Renal cortex interstitium (tissue), 11 donors: ENCODE measurements at regions not wholly inside any gene's neighbourhood (a gene's known extent, or its start where the extent isn't known, plus 50 kb on each side); places are given as distances from the start of the nearest gene placed in this dataset.
"Not testable (repeated sequence)": the region's sequence is repeated elsewhere in the genome, so short reads cannot be mapped to it uniquely, and the experiment has no call there.

Experiments used
- DNase-seq, 11 donors: peaks; one replicate each; pipeline ENCODE4 v3.0.0-alpha.2; 2013; ENCODE audit warnings: low read depth in 9 of 11, low spot score in 4 of 11; ENCODE audit errors: extremely low read depth in 1 of 11

DNA sequence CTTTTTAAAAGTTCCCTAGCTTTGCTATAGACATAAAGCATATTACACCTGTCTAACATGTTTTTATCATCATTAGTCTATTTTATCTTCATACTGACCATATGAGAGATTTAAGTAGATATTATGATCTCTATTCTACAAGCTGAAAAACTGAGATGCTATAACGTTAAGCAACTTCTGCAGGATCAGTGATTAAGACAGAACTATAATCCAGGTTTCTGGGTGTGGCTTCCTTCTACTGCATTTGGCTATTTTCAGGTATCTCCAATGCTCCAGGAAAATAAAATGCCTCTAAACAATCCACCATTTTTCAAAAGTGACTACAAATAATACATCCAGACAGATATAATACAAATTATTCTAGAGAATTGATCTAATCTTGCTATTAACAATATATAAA, 53.4 kb downstream of the RGS2 start:
- no peak for DNase-seq

DNA sequence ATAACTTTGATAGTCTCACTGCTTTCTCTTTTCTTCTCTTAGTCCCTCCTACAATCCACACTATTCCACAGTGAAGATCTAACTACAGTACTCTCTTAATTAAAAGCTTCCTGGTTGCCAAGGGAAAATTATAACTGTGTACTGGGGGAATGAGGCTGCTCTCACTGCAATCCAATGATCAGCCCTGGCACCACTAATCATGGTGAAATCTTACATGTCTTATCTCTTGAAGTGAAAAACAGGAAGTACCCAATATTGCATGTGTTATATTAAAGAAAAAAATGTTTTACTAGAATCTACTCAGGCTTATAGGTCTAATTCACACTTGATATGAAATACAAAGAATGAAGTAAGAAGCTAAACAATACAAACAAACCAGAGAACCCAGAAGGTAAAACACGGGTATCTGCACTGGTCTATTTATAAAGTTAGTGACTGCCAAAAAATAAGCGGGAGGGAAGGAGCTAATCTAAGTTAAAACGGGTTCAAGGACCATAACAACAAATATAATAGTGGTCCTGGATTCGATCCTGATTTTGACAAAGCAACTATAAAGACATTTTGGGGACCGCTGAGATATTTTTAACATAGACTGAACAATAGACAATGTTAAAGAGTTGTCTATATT, 57.5 kb downstream of the RGS2 start:
- DNase-seq: no peak

DNA sequence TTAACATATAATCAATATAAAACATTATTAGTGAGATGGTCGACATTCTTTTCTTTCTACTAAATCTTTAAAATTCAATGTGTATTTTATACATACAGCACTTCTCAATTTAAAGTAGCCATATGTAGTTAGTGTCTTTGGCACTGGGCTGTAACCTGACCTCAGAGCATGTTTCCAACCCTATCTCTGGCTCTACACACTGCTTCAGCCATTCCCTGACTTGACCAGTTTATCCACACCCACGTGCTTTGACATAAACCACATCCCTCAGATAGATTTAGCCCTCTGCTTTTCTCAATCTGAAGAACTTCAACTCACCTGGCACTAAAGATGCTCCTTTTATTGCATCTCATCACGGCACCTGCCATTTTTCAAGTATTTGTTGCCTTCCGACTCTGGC, 58.3 kb downstream of the RGS2 start:
- DNase-seq: no peak

DNA sequence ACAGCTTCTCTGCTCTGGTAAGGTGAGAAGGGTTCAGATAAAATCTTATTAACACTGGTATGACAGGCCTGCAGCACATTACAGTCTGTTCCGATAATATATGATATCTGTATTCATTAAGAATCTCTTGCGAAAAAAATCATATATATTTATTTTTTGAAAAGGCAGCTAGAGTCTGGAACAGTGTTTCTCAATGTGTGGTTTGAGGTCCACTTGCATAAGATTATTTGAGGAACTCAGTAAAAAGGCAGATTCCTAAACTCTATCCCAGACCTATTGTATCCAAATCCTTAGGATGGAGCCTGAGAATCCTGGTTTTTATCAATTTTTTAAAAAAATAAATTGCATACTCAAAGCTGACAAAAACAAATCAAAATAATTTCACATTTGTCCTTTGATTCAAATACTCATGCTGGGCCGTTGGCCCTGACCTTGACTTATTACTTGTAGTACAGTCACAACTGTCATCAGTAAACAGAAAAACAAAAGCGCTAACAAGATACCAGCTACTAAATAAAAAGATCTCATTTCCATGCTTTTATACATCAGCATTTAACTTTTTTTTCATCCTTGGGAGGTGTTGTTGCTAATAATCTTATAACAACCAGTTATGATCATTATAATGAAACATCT, 60.6 kb downstream of the RGS2 start:
- DNase-seq: no peak

DNA sequence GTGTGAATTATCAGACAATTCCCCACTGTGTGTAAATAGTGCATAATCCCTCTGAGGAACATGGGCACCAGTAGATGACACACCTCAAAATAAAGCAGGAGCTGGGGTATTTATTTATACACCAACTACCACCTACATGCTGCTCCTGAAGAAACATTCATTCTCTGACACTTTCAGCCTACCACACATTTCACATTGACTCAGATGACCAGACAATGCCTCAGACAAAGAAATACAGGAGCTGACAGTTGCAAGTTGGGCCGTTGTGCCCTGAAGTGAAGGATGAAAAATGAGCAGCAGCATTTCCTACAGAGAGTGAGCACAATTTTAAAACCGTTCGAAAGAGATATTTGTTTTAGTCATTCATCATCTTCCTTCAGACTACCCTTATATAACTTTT, 63.2 kb downstream of the RGS2 start:
- no peak for DNase-seq

DNA sequence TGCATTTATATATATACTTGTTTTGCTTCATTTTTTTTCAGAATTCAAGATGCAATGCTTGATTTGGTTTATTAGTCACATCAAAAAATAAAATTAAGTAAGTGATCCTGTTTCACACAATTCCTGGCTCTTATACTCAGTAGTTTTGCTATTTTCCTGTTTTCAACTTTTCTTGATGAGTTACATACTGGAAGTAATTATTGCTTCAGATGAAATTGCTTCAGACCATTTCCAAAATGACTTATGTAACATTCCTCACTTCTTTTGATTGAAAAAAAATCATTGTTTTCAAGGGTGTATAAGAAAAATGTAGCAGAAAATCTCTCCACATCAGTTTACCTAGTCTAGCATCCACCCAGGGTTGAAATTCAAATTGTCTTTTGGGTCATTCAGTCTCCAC, 65.0 kb downstream of the RGS2 start:
- DNase-seq: no peak

DNA sequence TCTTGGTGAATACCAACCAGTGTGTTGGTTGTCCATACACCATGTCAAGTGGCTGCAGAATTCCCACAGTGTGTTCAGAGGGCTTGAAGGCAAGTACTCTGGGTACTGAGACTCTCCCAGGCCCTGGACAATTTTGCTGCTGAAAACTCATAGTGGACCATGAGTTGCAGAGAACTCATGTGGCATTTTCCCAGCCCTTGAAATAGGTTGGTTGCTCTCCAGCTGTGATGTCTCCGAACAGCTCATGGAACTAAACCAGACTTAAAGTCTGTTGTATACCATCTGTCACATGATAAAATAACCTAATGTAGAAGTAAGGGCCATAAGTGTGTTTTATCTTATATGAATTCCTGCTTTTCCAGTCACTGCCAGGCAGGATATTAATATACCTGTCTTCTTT, 67.8 kb downstream of the RGS2 start:
- no peak for DNase-seq

DNA sequence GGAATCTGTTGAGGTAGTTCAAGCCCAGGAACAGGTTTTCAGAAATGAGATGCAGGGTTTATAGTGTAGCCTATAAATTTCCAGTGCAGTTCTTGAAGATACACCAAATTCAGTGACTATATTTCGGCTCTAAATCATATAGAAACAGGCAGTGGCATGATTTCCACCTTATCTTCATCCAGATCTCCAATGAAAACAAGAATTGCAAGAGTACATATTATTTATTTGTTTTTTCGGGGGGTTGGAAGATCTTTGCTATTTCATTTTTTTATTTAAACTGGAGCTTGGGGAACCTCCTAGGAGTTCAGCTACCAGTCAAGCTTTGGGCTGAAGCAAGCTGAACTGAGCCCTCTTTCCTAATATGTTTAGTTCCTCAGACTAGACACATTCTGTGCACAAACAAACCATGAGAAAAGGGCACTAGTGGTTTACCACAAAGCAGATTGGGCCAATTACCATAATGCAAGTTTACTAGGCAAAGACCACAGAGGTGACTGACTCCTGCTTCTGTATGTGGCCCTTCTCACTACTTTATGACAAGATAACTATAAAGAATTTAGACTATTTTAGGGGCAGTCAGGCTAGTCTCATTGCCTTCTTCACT, 68.5 kb downstream of the RGS2 start:
- DNase-seq: no peak

DNA sequence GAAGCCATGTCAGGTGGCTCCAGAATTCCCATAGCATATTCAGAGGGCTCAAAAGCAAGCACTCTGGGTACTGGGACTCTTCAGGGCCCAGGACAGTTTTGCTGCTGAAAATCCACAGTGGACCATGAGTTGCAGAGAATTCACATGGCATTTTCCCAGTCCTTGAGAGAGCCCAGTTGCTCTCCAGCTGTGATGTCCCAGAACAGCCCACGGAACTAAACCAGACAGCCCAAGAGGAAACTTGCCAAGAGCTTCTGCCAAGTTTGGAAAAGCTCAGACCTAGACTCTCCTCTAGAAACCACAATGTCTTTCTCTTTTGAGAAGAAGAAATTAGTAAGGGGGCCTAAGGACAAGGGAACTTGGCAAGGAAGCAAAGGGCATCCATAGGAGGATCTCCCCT, 69.4 kb downstream of the RGS2 start:
- DNase-seq: peak in 1 of 11 donors; percentile 7

DNA sequence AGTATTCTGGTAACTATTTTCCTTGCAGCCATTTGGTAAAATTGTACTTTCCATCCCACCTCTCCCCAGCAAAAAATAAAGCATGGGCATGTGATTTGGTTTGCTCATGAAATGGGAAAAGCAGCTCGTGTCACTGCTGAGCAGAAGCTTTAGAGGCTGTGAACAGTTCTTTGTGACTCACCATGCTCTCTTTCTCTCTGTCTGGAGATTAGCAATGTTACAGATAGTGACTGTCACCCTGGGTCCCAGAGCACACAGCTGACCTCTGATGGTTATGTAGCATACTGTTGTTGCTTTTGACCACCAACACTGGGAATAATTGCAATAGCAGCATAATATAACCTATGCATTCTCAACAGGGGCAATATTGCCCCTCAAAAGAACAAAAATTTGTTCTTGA, 70.6 kb downstream of the RGS2 start:
- no peak for DNase-seq

DNA sequence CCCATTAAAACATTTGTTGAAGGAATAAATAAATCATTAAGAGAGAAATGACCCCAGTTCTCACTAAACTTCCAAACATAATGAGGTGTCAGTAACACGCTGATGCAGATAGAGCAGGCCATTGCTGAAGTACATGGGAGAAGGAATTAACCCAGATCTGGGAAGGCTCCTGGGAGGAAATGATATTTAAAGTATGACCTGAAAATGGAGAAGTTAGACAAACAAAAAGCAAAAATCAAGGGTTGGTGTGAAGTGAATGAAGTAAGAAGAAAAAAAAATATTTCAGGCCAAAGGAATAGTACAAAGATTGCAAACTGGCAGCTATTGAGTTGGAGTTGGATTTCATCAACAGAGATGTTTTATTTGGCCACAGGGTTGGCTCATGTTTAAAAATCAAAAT, 71.4 kb downstream of the RGS2 start:
- DNase-seq: no peak

DNA sequence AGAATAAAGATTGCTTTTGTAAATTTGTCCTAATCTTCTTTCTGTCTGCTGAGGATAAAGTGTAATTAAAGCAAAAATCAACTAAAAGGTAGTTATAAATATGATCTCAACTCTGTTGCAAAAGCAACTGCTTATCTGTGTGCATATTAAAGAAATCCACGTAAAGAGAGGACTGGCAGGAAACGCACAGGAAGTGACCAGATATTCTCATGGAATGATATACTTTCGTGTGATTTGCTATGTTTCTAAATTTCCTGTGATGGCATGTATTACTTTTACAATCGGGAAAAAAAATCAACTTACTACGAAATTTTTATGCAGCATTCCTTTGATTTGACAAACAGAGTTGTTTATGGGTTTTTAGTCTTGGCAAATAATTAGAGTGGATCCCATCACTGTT, 75.4 kb downstream of the RGS2 start:
- no peak for DNase-seq

DNA sequence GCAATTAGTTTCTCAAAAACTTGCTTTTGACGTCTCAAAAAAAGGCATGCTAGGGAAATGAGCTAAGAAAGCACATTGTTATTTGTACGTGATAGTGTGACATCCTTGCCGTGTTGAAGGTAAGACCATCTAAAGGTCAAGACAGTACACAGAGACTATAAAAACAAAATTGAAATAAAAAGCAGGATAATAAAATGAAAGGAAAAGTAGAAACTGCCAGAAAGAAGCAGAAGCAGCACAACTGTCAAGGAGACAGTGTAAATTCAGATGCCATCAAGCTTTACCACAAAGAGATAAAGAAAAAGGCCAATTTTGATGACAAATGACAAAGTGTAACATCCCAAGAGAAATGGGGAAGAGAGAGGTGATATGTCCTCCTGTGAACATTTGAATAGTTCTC, 76.5 kb downstream of the RGS2 start:
- DNase-seq: not testable (repeated sequence)

DNA sequence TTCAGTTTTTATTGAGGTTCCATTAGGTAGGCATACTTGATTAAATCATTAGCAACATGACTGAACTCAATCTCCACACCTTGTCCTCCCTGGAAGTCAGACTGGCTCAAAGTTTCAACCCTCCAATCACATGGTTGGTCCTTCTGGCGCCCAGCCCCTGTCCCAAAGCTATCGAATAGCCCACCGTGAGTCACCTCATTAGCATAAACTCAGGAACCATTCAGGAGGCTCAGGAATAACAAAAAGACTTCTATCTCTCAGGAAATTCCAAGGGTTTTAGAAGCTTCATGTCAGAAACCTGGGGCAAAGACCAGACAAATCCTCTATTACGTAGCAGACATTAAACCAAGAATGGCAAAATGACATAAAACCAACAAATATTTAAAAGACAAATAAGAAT, 78.6 kb downstream of the RGS2 start:
- no peak for DNase-seq

DNA sequence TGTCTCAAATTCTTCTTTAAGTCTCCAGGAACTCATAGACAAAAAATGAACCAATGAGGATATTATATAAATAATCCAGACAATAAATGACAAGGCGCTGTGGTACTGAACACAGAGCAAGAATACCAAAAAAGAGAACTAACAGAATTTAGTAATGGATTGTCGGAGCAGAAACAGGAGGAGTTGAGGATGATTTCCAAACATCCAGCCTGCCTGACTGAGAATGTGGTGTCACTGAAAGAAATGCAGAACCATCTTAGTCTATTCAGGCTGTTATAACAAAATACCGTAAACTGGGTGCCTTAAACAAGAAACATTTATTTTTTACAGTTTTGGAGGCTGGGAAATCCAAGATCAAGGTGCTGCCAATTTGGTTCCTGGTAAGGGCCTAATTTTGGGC, 79.7 kb downstream of the RGS2 start:
- no peak for DNase-seq

DNA sequence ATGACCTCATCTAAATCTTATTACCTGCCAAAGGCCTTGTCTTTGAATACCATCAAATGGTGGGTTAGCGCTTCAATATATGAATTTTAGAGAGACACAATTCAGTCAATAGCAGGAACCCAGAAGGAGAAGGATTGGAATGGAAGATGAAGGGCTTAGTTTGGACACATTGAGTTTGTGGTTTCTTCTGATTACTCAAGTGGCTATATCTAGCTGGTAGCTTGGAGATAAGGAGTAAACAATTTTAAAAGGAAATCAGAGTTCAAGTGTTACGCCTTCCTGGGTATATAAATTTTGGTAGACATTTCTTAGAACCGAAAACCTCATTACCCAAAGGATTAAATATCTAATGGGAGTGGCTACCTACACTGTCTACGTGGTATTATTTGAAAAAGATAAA, 80.2 kb downstream of the RGS2 start:
- DNase-seq: no peak

DNA sequence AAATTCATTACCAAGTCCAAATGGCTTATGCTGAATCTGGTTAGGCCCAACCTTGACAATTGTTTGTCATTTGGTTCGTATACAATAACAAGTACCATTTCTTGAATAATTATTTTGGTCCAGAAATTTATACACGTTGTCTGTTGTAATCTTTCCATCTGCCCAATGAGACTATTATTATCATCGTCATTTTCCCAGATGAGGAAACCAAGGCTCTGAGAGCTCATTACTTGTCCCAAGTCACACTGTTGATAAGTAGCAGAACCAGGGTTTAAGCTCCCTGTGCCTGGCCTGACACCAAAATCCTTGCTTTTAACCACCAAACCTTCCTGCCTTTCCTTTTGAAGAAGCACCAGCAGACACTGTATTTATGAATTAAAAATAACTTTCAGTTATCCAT, 81.3 kb downstream of the RGS2 start:
- DNase-seq: no peak

DNA sequence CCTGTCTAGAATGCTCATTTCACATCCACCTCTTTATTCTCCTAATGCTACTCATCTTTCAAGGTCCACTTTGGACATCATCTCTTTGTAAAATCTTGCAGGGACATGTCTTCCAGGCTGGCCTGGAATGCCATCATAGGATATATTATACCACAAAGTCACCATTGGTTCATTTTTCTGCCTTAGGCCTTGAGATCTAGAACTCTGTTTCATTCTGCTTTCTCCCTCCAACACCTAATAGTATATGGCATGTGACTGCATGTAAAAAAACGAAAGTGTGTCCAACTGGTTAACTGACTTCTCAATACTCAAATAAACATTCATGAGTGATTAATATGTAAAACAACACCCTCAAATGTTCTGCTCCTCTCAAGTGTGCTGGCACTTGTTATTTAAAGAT, 84.1 kb downstream of the RGS2 start:
- no peak for DNase-seq

DNA sequence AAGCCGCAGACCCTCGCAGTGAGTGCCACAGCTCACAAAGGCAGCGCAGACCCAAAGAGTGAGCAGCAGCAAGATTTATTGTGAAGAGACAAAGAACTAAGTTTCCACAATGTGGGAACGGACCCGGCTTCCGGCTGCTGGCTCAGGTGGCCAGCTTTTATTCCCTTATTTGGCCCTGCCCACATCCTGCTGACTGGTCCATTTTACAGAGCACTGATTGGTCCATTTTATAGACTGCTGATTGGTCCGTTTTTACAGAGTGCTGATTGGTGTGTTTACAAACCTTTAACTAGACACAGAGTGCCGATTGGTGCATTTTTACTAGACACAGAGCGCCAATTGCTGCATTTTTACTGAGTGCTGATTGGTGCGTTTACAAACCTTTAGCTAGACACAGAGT, 86.6 kb downstream of the RGS2 start:
- DNase-seq: not testable (repeated sequence)

DNA sequence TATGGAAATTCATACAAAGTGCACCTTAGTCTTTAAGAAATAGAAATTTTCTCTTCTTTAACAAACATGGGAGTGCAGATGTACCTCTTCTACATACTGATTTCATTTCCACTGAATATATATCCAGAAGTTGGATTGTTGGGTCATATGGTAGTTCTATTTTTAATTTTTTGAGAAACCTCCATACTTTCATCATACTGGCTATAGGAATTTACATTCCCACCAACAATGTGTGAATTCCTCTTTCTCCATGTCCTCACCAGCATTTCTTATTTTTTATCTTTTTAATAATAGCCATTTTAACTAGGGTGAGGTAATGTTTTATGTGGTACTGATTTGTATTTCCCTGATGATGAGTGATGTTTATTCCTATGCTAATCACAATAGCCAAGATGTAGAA, 87.5 kb downstream of the RGS2 start:
- DNase-seq: no peak

DNA sequence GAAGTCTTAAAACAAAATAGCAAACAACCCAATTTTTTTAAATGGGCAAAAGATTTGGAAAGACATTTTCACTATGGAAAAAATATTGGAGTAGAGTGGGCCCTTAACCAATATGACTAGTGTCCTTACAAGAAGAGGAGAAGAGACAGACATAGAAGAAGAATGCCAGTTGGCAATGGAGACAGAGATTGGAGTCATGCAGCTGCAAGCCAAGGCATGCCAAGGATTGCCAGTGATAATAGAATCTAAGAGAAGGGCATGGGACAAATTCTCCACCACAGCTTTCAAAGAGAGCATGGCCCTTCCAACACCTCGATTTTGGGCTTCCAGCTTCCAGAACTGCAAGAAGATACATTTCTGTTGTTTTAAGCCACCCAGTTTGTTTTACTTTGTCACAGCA, 92.7 kb downstream of the RGS2 start:
- no peak for DNase-seq
